Nephron progenitor cell (in vitro differentiated cells): ENCODE measurements at regions not wholly inside any gene's neighbourhood (a gene's known extent, or its start where the extent isn't known, plus 50 kb on each side); places are given as distances from the start of the nearest gene placed in this dataset.

Source experiments
- DNase-seq: peaks from one replicate; pipeline ENCODE4 v3.0.0; 2021
- H3K27ac Mint-ChIP-seq: 2 replicates; pipeline ENCODE4 v1.8.0; 2021; ENCODE audit warnings: mild to moderate bottlenecking, moderate library complexity, mixed read lengths
- H3K27me3 Mint-ChIP-seq: 2 replicates; pipeline ENCODE4 v1.8.0; 2021; ENCODE audit warnings: mild to moderate bottlenecking, low read depth, mixed read lengths; ENCODE audit not compliant: poor library complexity
- H3K36me3 Mint-ChIP-seq: 2 replicates; pipeline ENCODE4 v1.8.0; 2021; ENCODE audit warnings: low read depth, mixed read lengths
- H3K4me1 Mint-ChIP-seq: 2 replicates; pipeline ENCODE4 v1.8.0; 2021; ENCODE audit warnings: mixed read lengths
- H3K4me3 Mint-ChIP-seq: 2 replicates; pipeline ENCODE4 v1.8.0; 2021; ENCODE audit warnings: mild to moderate bottlenecking, moderate library complexity, mixed read lengths
- H3K9me3 Mint-ChIP-seq: 2 replicates; pipeline ENCODE4 v1.8.0; 2021; ENCODE audit warnings: mild to moderate bottlenecking, moderate library complexity, mixed read lengths
- CTCF ChIP-seq: fragments of 200-600 bp; sonication (generic); IDR thresholded peaks from 2 replicates; pipeline ENCODE4 v1.5.0; 2021; ENCODE audit warnings: antibody characterized with exemption

- TF ChIP-seq CTCF, result no peak
- no peaks in the 10 kb centered on the region for H3K36me3 Mint-ChIP-seq
- peaks cover 47% of the 10 kb centered on the region for H3K4me1 Mint-ChIP-seq
- H3K9me3 Mint-ChIP-seq, result peaks cover 7% of the 10 kb centered on the region
- DNase-seq, result no peak
- H3K4me3 Mint-ChIP-seq, result no peak overlapping the region
- H3K27me3 Mint-ChIP-seq, result peaks cover 31% of the 10 kb centered on the region
- no peak overlapping the region for H3K27ac Mint-ChIP-seq
Observed at GRCh38 chr2:128490881-128491691, 172.4 kb upstream of the HS6ST1 start.

GRCh38 chr2:128491692-128492244 is 173.1 kb upstream of the HS6ST1 start:
- Mint-ChIP-seq H3K27ac (no peak overlapping the region), H3K4me1 (peaks cover 47% of the 10 kb centered on the region), H3K36me3 (no peaks in the 10 kb centered on the region)

GRCh38 chr2:128492966-128493811 is 174.5 kb upstream of the HS6ST1 start:
- TF ChIP-seq CTCF, result no peak
- DNase-seq, result no peak
- H3K9me3 Mint-ChIP-seq, result peaks cover 7% of the 10 kb centered on the region
- H3K4me3 Mint-ChIP-seq, result no peak overlapping the region
- peaks cover 29% of the 10 kb centered on the region for H3K27me3 Mint-ChIP-seq
- H3K27ac Mint-ChIP-seq, result peak overlapping the region; percentile 48
- H3K36me3 Mint-ChIP-seq, result no peaks in the 10 kb centered on the region
- peaks cover 47% of the 10 kb centered on the region for H3K4me1 Mint-ChIP-seq

More at GRCh38 chr2:128491692-128492244, 173.1 kb upstream of the HS6ST1 start:
- Mint-ChIP-seq H3K4me3 (no peak overlapping the region), H3K27me3 (peaks cover 31% of the 10 kb centered on the region), H3K9me3 (peaks cover 7% of the 10 kb centered on the region)
- TF ChIP-seq CTCF, result no peak
- DNase-seq, result no peak

GRCh38 chr2:128493880-128494279 is 175.2 kb upstream of the HS6ST1 start:
- peaks cover 29% of the 10 kb centered on the region for H3K27me3 Mint-ChIP-seq
- peaks cover 47% of the 10 kb centered on the region for H3K4me1 Mint-ChIP-seq
- no peak for DNase-seq
- H3K27ac Mint-ChIP-seq, result peak overlapping the region; percentile 48
- peaks cover 7% of the 10 kb centered on the region for H3K9me3 Mint-ChIP-seq
- H3K36me3 Mint-ChIP-seq, result no peaks in the 10 kb centered on the region
- H3K4me3 Mint-ChIP-seq, result no peak overlapping the region
- TF ChIP-seq CTCF, result no peak

GRCh38 chr2:128494307-128494639 is 175.6 kb upstream of the HS6ST1 start:
- no peak for DNase-seq
- TF ChIP-seq CTCF, result no peak
- H3K4me1 Mint-ChIP-seq, result peaks cover 47% of the 10 kb centered on the region
- no peaks in the 10 kb centered on the region for H3K36me3 Mint-ChIP-seq
- peaks cover 31% of the 10 kb centered on the region for H3K27me3 Mint-ChIP-seq
- H3K9me3 Mint-ChIP-seq, result peaks cover 7% of the 10 kb centered on the region
- no peak overlapping the region for H3K4me3 Mint-ChIP-seq
- no peak overlapping the region for H3K27ac Mint-ChIP-seq
